ENCODE measurements at regions not wholly inside any gene's neighbourhood (a gene's known extent, or its start where the extent isn't known, plus 50 kb on each side); places are given as distances from the start of the nearest gene placed in this dataset.

- DNase-seq = no peak
- Histone ChIP-seq H3K9ac (ENCODE audit: low read length) (no peak overlapping the region), H3K4me2 (replicated peaks; ENCODE audit: low read depth, low read length, poor library complexity, severe bottlenecking) (no peak overlapping the region), H3K4me3 (ENCODE audit: control extremely low read depth in 1 of 5, extremely low read depth in 1 of 5, insufficient read depth in 1 of 5, low read depth in 2 of 5, low read length in 4 of 5) (no peak overlapping the region), H3K4me1 (ENCODE audit: control insufficient read depth in 2 of 2, insufficient read depth in 2 of 2, low read length in 2 of 2) (peaks cover 11 to 35% of the 10 kb centered on the region in 2 donors), H3K36me3 (replicated peaks in 1 of 2; ENCODE audit: control extremely low read depth in 1 of 2, control insufficient read depth in 1 of 2, extremely low read depth in 1 of 2, insufficient read depth in 2 of 2, low read length in 1 of 2) (no peaks in the 10 kb centered on the region), H3K27me3 (replicated peaks in 1 of 4; ENCODE audit: control extremely low read depth in 1 of 4, control insufficient read depth in 3 of 4, insufficient read depth in 4 of 4, low read length in 3 of 4) (no peaks in the 10 kb centered on the region), H2AFZ (ENCODE audit: insufficient read depth, low read depth, low read length, poor library complexity, severe bottlenecking) (no peak overlapping the region), H3K79me2 (ENCODE audit: control insufficient read depth, insufficient read depth, low read length) (no peaks in the 10 kb centered on the region), H3K9me3 (ENCODE audit: control extremely low read depth in 1 of 3, control insufficient read depth in 2 of 3, insufficient read depth in 1 of 3, low read length in 2 of 3) (peaks cover 0 to 6% (median 1%) of the 10 kb centered on the region in 3 donors), H3K27ac (ENCODE audit: low read length in 2 of 2) (no peak overlapping the region), H4K20me1 (ENCODE audit: control insufficient read depth, insufficient read depth, low read length, poor library complexity, severe bottlenecking) (no peaks in the 10 kb centered on the region)
- ChIA-PET POLR2A (no interaction called here), CTCF (no interaction called here)
- Mint-ChIP-seq H3K4me1 (peaks cover 53% of the 10 kb centered on the region), H3K9me3 (ENCODE audit: insufficient read depth) (peaks cover 5% of the 10 kb centered on the region), H3K27ac (no peak overlapping the region), H3K27me3 (no peaks in the 10 kb centered on the region), H3K4me3 (no peak overlapping the region)
- WGBS (ENCODE audit: insufficient coverage) = 95% methylated on average over 25 of the region's 29 CpGs
- no peak for TF ChIP-seq CTCF (IDR thresholded peaks at IDR 0.05)
- TF ChIP-seq EZH2 (IDR thresholded peaks at IDR 0.05; ENCODE audit: borderline replicate concordance, insufficient read depth, low read depth, low read length, poor library complexity, severe bottlenecking) = no peak
- no peak for ATAC-seq (ENCODE audit: low read depth)
- intact Hi-C loops (cut with micrococcal nuclease) = no loop called here
Measured at GRCh38 chr6:166853371-166854325, 102.7 kb downstream of the RNASET2 start.

GRCh38 chr6:166852451-166852975 lies 103.8 kb downstream of the RNASET2 start:
- Histone ChIP-seq H3K4me3 (ENCODE audit: control extremely low read depth in 1 of 5, extremely low read depth in 1 of 5, insufficient read depth in 1 of 5, low read depth in 2 of 5, low read length in 4 of 5) (no peak overlapping the region), H3K4me2 (replicated peaks; ENCODE audit: low read depth, low read length, poor library complexity, severe bottlenecking) (no peak overlapping the region), H3K4me1 (ENCODE audit: control insufficient read depth in 2 of 2, insufficient read depth in 2 of 2, low read length in 2 of 2) (peaks cover 11 to 36% of the 10 kb centered on the region in 2 donors), H3K9ac (ENCODE audit: low read length) (no peak overlapping the region), H3K36me3 (replicated peaks in 1 of 2; ENCODE audit: control extremely low read depth in 1 of 2, control insufficient read depth in 1 of 2, extremely low read depth in 1 of 2, insufficient read depth in 2 of 2, low read length in 1 of 2) (no peaks in the 10 kb centered on the region), H3K27ac (ENCODE audit: low read length in 2 of 2) (no peak overlapping the region), H3K79me2 (ENCODE audit: control insufficient read depth, insufficient read depth, low read length) (no peaks in the 10 kb centered on the region), H4K20me1 (ENCODE audit: control insufficient read depth, insufficient read depth, low read length, poor library complexity, severe bottlenecking) (no peaks in the 10 kb centered on the region), H3K27me3 (replicated peaks in 1 of 4; ENCODE audit: control extremely low read depth in 1 of 4, control insufficient read depth in 3 of 4, insufficient read depth in 4 of 4, low read length in 3 of 4) (no peaks in the 10 kb centered on the region), H3K9me3 (ENCODE audit: control extremely low read depth in 1 of 3, control insufficient read depth in 2 of 3, insufficient read depth in 1 of 3, low read length in 2 of 3) (peaks cover 0 to 6% (median 1%) of the 10 kb centered on the region in 3 donors), H2AFZ (ENCODE audit: insufficient read depth, low read depth, low read length, poor library complexity, severe bottlenecking) (no peak overlapping the region)
- 76% methylated on average over 13 of the region's 18 CpGs for WGBS (ENCODE audit: insufficient coverage)
- H3K9me3 Mint-ChIP-seq (ENCODE audit: insufficient read depth) = peaks cover 5% of the 10 kb centered on the region
- H3K27me3 Mint-ChIP-seq = no peaks in the 10 kb centered on the region
- ATAC-seq (ENCODE audit: low read depth) (peak; percentile 26), DNase-seq (peak; percentile 44)
- ChIA-PET POLR2A (no interaction called here), CTCF (no interaction called here)
- TF ChIP-seq EZH2 (IDR thresholded peaks at IDR 0.05; ENCODE audit: borderline replicate concordance, insufficient read depth, low read depth, low read length, poor library complexity, severe bottlenecking) (no peak), CTCF (IDR thresholded peaks at IDR 0.05) (peak; percentile 10)
- H3K4me3 Mint-ChIP-seq = no peak overlapping the region
- H3K4me1 Mint-ChIP-seq = peaks cover 61% of the 10 kb centered on the region
- no peak overlapping the region for H3K27ac Mint-ChIP-seq
- intact Hi-C loops (cut with micrococcal nuclease) = no loop called here

All from B cell (primary cell).